ENCODE measurements at regions not wholly inside any gene's neighbourhood (a gene's known extent, or its start where the extent isn't known, plus 50 kb on each side); places are given as distances from the start of the nearest gene placed in this dataset.

DNA sequence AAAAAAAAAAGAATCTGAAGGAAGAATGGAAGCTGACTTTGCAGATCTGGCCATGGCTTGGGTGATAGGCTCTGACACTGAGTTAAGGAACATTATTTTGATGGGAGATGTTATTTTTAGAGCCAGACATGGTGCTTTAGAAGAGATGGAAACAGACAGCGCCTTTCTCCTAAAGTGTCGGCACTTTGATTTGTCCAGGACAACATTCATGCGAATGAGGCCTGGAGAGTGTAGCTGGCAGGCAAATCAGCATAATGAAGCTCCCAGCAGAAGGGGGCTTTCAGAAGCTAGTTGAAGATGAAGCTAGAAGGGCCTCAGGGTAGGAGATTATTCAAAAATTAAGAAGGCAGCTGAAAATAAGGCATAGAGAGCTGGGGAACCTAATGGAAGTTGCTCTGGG lies 397.7 kb downstream of the RWDD3 start:
- ChIA-PET POLR2A (interaction anchor here (0.6 kb wide), 1 partner anchor 1627 kb away, joined by 5 read pairs; no protein-coding TSS in a partner anchor), CTCF (ENCODE audit: unreplicated experiment) (no interaction called here)
- no peak overlapping the region for H3K4me3 ChIP-seq (ENCODE audit: low read depth, low read length, poor library complexity, severe bottlenecking)
- no peak overlapping the region for H2AFZ ChIP-seq (ENCODE audit: low read length)
- H3K9me2 ChIP-seq (ENCODE audit: insufficient read depth, low read length), result no peaks in the 10 kb centered on the region
- no peak for TF ChIP-seq EZH2phosphoT487 (IDR thresholded peaks at IDR 0.05; ENCODE audit: borderline replicate concordance, low read depth, low read length)
- TF ChIP-seq, protein P1, sequence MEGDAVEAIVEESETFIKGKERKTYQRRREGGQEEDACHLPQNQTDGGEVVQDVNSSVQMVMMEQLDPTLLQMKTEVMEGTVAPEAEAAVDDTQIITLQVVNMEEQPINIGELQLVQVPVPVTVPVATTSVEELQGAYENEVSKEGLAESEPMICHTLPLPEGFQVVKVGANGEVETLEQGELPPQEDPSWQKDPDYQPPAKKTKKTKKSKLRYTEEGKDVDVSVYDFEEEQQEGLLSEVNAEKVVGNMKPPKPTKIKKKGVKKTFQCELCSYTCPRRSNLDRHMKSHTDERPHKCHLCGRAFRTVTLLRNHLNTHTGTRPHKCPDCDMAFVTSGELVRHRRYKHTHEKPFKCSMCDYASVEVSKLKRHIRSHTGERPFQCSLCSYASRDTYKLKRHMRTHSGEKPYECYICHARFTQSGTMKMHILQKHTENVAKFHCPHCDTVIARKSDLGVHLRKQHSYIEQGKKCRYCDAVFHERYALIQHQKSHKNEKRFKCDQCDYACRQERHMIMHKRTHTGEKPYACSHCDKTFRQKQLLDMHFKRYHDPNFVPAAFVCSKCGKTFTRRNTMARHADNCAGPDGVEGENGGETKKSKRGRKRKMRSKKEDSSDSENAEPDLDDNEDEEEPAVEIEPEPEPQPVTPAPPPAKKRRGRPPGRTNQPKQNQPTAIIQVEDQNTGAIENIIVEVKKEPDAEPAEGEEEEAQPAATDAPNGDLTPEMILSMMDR (conservative IDR thresholded peaks at IDR 0.05; ENCODE audit: low read length), result no peak
- intact Hi-C loops (cut with micrococcal nuclease; ENCODE audit: unreplicated experiment), result no loop called here
- H3K36me3 ChIP-seq (ENCODE audit: insufficient read depth, low read length), result no peaks in the 10 kb centered on the region
- H3K4me2 ChIP-seq (ENCODE audit: low read length), result no peak overlapping the region
- H3K4me1 ChIP-seq (ENCODE audit: insufficient read depth, low read length, poor library complexity, severe bottlenecking), result no peaks in the 10 kb centered on the region
- H3K79me2 ChIP-seq (ENCODE audit: insufficient read depth, low read depth, low read length), result no peaks in the 10 kb centered on the region
- no peaks in the 10 kb centered on the region for H4K20me1 ChIP-seq (ENCODE audit: insufficient read depth, low read length)
- no peaks in the 10 kb centered on the region for H3K9me3 ChIP-seq (ENCODE audit: low read length)
- BruUV-seq (replicated peaks), result no TSS peak
- H3K27ac ChIP-seq (ENCODE audit: low read depth, low read length, poor library complexity, severe bottlenecking), result no peak overlapping the region
- DNase-seq (ENCODE audit: low spot score), result no peak

DNA sequence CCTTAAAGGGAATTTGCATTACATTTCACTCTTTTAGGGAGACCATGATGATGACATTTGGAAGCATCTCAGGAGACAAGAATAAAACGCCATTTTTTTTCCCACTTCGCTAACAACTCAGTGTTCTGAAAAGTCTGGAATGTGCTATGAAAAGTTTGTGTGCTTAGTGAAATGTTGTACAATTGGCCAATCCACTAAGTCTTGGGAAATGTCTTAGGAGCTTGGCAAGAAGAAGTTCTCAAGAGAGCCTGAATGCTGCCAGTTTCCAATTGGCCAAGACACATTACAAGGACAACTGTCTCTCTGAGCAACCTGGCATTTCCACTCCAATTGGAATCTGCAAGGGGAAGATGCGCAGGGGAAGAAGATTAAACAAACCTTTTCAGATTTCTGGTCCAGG lies 401.8 kb downstream of the RWDD3 start:
- intact Hi-C loops (cut with micrococcal nuclease; ENCODE audit: unreplicated experiment), result no loop called here
- H3K4me1 ChIP-seq (ENCODE audit: insufficient read depth, low read length, poor library complexity, severe bottlenecking), result no peaks in the 10 kb centered on the region
- H3K36me3 ChIP-seq (ENCODE audit: insufficient read depth, low read length), result no peaks in the 10 kb centered on the region
- H4K20me1 ChIP-seq (ENCODE audit: insufficient read depth, low read length), result no peaks in the 10 kb centered on the region
- H3K79me2 ChIP-seq (ENCODE audit: insufficient read depth, low read depth, low read length), result no peaks in the 10 kb centered on the region
- H3K27ac ChIP-seq (ENCODE audit: low read depth, low read length, poor library complexity, severe bottlenecking), result no peak overlapping the region
- H3K4me2 ChIP-seq (ENCODE audit: low read length), result no peak overlapping the region
- no peaks in the 10 kb centered on the region for H3K9me2 ChIP-seq (ENCODE audit: insufficient read depth, low read length)
- no TSS peak for BruUV-seq (replicated peaks)
- no peak overlapping the region for H3K4me3 ChIP-seq (ENCODE audit: low read depth, low read length, poor library complexity, severe bottlenecking)
- no peak overlapping the region for H2AFZ ChIP-seq (ENCODE audit: low read length)
- POLR2A ChIA-PET, result no interaction called here
- DNase-seq (ENCODE audit: low spot score), result no peak
- TF ChIP-seq, protein P1 (conservative IDR thresholded peaks at IDR 0.05; ENCODE audit: low read length), result no peak
- no peak for TF ChIP-seq EZH2phosphoT487 (IDR thresholded peaks at IDR 0.05; ENCODE audit: borderline replicate concordance, low read depth, low read length)
- no peaks in the 10 kb centered on the region for H3K9me3 ChIP-seq (ENCODE audit: low read length)
- CTCF ChIA-PET (ENCODE audit: unreplicated experiment), result no interaction called here

DNA sequence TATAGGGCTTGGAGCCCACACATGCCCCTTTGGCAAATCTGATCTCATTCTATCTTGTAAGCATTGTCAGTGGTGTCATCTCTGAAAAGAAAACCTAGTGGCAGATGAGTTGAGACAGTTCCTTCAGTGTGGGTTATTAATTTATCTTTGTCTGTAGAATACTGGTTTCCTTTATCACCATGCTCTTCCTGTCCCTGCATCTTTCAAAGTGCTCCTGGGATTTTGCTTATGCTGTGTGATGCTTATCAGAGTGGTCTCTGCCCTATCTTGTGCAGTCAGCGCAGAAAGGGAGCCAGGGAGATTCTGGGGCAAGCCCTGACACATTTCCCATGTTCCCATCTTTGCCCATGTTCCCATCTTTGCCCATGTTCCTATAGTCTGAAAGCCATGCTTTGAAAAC lies 402.9 kb downstream of the RWDD3 start:
- H4K20me1 ChIP-seq (ENCODE audit: insufficient read depth, low read length), result no peaks in the 10 kb centered on the region
- ChIA-PET POLR2A (no interaction called here), CTCF (ENCODE audit: unreplicated experiment) (no interaction called here)
- no peaks in the 10 kb centered on the region for H3K4me1 ChIP-seq (ENCODE audit: insufficient read depth, low read length, poor library complexity, severe bottlenecking)
- H3K4me2 ChIP-seq (ENCODE audit: low read length), result no peak overlapping the region
- no peaks in the 10 kb centered on the region for H3K9me2 ChIP-seq (ENCODE audit: insufficient read depth, low read length)
- TF ChIP-seq, protein P1 (conservative IDR thresholded peaks at IDR 0.05; ENCODE audit: low read length), result no peak
- H3K9me3 ChIP-seq (ENCODE audit: low read length), result no peaks in the 10 kb centered on the region
- H2AFZ ChIP-seq (ENCODE audit: low read length), result no peak overlapping the region
- BruUV-seq (replicated peaks), result no TSS peak
- no peak for DNase-seq (ENCODE audit: low spot score)
- intact Hi-C loops (cut with micrococcal nuclease; ENCODE audit: unreplicated experiment), result no loop called here
- no peak overlapping the region for H3K27ac ChIP-seq (ENCODE audit: low read depth, low read length, poor library complexity, severe bottlenecking)
- no peak overlapping the region for H3K4me3 ChIP-seq (ENCODE audit: low read depth, low read length, poor library complexity, severe bottlenecking)
- no peaks in the 10 kb centered on the region for H3K36me3 ChIP-seq (ENCODE audit: insufficient read depth, low read length)
- H3K79me2 ChIP-seq (ENCODE audit: insufficient read depth, low read depth, low read length), result no peaks in the 10 kb centered on the region

Measured in OCI-LY7 (cell line).